ENCODE measurements at regions not wholly inside any gene's neighbourhood (a gene's known extent, or its start where the extent isn't known, plus 50 kb on each side); places are given as distances from the start of the nearest gene placed in this dataset.

DNA sequence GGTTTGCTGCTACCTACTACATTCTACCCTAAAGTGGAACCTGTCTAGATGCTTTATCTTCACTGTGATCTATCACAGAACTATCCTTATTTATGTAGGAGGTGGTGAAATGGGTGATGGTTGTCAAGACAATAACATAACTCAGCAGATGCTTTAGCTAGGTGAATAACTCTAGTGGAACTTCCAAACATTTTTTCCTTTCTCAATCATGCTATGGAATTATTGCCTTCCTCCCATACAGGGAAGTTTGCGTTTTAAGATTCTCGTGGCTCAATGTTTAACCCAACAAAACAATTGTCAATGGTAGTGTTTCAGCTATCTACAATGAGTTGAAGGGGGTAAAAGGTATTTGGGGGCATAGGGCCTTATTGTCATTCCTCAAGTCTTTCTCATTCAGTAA lies 82.6 kb upstream of the GLI2 start:
- Histone ChIP-seq H3K4me1 (no peaks in the 10 kb centered on the region), H3K27ac (no peak overlapping the region), H3K9me3 (peaks cover 0 to 6% (median 0%) of the 10 kb centered on the region in 4 donors), H3K4me3 (no peak overlapping the region), H3K27me3 (no peaks in the 10 kb centered on the region), H3K36me3 (no peaks in the 10 kb centered on the region)
- DNase-seq (no peak), ATAC-seq (no peak)
- WGBS (ENCODE audit: insufficient coverage, low coverage, low lambda C conversion rate, missing lambda C conversion rate): 43% methylated on average over 2 of the region's 2 CpGs
- TF ChIP-seq, protein P1, sequence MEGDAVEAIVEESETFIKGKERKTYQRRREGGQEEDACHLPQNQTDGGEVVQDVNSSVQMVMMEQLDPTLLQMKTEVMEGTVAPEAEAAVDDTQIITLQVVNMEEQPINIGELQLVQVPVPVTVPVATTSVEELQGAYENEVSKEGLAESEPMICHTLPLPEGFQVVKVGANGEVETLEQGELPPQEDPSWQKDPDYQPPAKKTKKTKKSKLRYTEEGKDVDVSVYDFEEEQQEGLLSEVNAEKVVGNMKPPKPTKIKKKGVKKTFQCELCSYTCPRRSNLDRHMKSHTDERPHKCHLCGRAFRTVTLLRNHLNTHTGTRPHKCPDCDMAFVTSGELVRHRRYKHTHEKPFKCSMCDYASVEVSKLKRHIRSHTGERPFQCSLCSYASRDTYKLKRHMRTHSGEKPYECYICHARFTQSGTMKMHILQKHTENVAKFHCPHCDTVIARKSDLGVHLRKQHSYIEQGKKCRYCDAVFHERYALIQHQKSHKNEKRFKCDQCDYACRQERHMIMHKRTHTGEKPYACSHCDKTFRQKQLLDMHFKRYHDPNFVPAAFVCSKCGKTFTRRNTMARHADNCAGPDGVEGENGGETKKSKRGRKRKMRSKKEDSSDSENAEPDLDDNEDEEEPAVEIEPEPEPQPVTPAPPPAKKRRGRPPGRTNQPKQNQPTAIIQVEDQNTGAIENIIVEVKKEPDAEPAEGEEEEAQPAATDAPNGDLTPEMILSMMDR (IDR thresholded peaks at IDR 0.05): no peak
- no peak for TF ChIP-seq POLR2A (IDR thresholded peaks at IDR 0.05)
- intact Hi-C loops (cut with DNase I): no loop called here

DNA sequence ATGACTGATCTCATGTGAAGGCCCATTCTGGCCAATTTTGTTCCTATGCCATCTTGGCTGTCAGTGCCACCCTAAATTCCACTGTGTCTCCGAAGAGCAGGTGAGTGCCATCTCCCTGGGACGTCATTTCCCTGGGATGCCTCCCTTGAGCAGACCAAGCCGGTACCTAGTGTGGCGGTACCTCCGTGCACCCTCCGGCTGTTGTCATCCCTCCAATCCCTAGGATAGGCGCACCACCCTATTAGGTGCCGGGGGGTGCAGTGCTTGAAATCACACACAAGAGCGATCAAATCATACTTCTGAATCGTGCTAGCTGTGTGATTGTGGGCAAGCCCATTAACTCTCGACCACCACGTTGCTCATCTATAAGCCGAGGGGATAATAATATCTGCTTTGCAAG lies 81.8 kb upstream of the GLI2 start:
- ATAC-seq (no peak), DNase-seq (no peak)
- intact Hi-C loops (cut with DNase I): no loop called here
- H3K36me3 ChIP-seq: no peaks in the 10 kb centered on the region
- H3K9me3 ChIP-seq: peaks cover 0 to 6% (median 0%) of the 10 kb centered on the region in 4 donors
- H3K4me3 ChIP-seq: no peak overlapping the region
- no peaks in the 10 kb centered on the region for H3K27me3 ChIP-seq
- no peaks in the 10 kb centered on the region for H3K4me1 ChIP-seq
- no peak for TF ChIP-seq POLR2A (IDR thresholded peaks at IDR 0.05)
- TF ChIP-seq, protein P1 (IDR thresholded peaks at IDR 0.05): no peak
- WGBS (ENCODE audit: insufficient coverage, low coverage, low lambda C conversion rate, missing lambda C conversion rate): 87% methylated on average over 9 of the region's 13 CpGs
- H3K27ac ChIP-seq: no peak overlapping the region

DNA sequence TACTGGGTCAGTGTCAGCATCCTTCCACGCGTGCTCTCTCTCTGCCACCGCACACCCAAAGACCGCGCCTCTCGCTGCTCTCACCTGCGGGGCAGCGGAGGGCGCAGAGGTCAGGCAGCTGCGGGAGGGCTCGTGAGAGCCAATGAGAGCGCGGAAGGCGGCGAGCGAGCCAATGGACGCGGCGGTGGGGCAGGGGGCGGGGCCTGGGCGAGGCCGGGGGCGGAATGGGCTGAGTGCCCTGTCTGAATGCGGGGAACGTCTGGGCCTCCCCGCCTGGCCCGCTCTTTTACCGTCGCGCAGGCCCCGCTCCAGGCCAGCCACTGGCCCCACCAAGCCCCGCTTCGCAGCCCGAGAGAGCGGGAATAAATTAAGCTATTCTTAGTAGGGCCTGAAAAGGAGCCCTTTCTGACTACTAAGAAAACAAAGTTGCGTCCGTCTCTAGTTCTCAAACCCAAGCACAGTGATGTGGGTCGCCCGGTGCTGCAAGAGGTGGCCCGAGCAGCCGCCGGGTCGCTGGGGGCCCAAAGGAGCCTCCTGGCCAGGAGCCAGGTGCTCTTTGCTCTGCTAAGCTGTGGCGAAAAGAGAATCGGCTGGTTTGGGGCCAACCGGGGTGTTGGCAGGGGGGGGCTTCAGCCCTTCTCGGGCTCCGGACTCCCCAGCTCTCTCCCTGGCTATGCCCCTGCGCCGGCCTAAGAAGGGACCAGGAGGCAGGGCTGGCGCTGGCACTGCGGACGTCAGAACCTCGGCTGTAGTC lies 81.1 kb upstream of the GLI2 start:
- Histone ChIP-seq H3K4me1 (no peaks in the 10 kb centered on the region), H3K9me3 (peaks cover 0 to 6% (median 0%) of the 10 kb centered on the region in 4 donors), H3K27ac (no peak overlapping the region), H3K4me3 (no peak overlapping the region), H3K27me3 (no peaks in the 10 kb centered on the region), H3K36me3 (no peaks in the 10 kb centered on the region)
- TF ChIP-seq, protein P1 (IDR thresholded peaks at IDR 0.05): no peak
- no peak for TF ChIP-seq POLR2A (IDR thresholded peaks at IDR 0.05)
- 23% methylated on average over 23 of the region's 54 CpGs for WGBS (ENCODE audit: insufficient coverage, low coverage, low lambda C conversion rate, missing lambda C conversion rate)
- intact Hi-C loops (cut with DNase I): no loop called here
- peak in 3 of 4 donors; percentile 42 to 45 (median 45) for ATAC-seq
- DNase-seq: no peak

DNA sequence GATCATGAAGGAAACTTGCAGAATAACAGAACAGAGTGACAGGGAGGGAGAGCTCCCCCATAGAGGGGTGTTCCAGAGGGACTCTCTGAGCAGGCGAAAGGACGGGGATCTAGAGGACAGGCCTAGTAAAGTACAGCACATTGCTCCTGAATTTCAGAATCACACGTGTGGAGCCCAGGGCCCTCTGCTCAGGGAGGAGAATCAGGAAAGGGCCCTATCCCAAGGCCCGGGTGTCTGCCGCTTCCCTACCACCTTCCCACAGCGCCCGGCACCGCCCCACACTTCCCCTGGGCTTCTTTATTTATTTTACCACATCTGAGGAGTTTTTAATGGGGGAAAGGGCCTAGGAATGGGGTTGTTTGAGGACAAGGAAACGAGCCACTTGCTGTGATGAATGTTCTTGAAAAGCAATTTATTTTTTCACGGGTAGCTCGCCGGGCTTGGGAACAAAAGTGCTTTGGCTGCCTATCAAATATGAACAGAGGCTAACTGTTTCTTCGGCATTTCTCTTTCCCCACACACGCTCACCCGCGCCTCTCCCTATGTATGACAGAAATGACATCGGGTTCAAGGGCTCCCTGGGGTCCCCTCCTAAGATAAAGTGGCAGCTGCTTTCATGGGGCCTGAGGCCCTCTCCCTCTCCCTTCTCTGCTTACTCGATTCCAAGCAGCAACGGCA lies 79.3 kb upstream of the GLI2 start:
- Histone ChIP-seq H3K4me3 (no peak overlapping the region), H3K27me3 (no peaks in the 10 kb centered on the region), H3K36me3 (no peaks in the 10 kb centered on the region), H3K27ac (no peak overlapping the region), H3K9me3 (no peaks in the 10 kb centered on the region), H3K4me1 (peaks cover 0 to 4% (median 0%) of the 10 kb centered on the region in 4 donors)
- 81% methylated on average over 10 of the region's 19 CpGs for WGBS (ENCODE audit: insufficient coverage, low coverage, low lambda C conversion rate, missing lambda C conversion rate)
- ATAC-seq (no peak), DNase-seq (no peak)
- TF ChIP-seq, protein P1 (IDR thresholded peaks at IDR 0.05): no peak
- TF ChIP-seq POLR2A (IDR thresholded peaks at IDR 0.05): no peak
- intact Hi-C loops (cut with DNase I): no loop called here
